ENCODE measurements at regions not wholly inside any gene's neighbourhood (a gene's known extent, or its start where the extent isn't known, plus 50 kb on each side); places are given as distances from the start of the nearest gene placed in this dataset.

DNA sequence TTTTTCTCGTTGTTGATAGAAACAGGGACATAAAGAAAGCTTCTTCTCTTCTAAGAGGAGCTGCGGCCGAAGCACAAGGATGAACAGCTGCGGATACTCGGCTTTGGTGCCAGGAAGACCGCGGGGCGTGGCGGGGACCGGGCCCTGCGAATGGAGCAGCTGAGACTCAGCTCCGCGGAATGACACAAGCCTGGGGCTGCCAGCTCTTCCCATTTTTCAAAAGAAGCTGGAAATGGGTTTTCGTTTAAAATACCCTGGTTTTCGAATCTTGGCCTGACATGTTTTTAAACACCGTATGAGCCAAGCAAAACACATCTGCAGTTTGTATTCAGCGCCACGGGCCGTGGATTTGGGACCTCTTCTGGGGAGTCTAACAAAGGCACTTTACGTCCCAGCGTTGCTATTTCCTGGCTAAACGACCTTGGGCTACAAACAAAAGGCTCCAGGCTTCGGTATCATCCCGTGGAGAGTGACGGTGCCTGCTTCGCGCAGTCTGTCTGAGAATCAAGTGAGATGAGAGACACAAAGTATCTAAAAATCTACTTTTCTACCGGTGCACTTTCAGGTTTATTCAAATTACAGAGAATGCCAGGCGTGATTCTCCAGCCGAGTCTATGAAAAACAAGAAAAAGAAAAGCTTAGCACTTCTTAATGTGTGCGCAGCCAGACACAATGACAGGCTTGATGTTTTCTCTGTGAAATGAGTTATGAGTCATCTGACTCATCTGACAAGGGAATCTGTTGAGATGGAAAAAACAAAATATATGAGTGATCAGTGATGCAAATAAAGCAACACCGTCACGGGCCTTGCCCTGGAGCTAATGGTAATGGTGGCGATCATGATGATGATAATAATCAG is 114.0 kb upstream of the TMEM132D start:
- no peak for DNase-seq (ENCODE audit: low read depth, low spot score)

DNA sequence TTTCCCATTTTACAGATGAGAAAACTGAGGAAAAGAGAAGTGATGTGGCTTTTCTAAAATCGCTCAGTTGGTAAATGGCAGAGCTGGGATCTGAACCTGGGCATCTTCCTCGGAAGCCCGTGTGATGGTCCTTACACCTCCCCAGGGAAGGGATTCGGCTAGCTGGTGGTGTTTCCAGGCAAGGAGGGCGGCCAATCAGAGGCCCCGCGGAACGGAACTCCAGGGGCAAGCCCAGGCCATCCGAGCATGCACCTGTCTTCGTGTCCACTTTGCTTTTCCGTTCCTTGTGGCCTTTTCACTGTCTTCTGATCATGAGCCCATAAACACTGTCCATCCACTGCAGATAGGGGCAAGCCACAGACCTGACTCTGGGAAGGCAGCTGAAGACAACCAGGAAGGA is 114.8 kb upstream of the TMEM132D start:
- DNase-seq (ENCODE audit: low read depth, low spot score): no peak

GRCh38 chr12:130026608-130027176 is 122.9 kb upstream of the TMEM132D start:
- no peak for DNase-seq (ENCODE audit: low read depth, low spot score)

GRCh38 chr12:130027798-130028197 is 124.0 kb upstream of the TMEM132D start:
- no peak for DNase-seq (ENCODE audit: low read depth, low spot score)

GRCh38 chr12:130029151-130029550 is 125.3 kb upstream of the TMEM132D start:
- no peak for DNase-seq (ENCODE audit: low read depth, low spot score)

GRCh38 chr12:130031041-130031440 is 127.2 kb upstream of the TMEM132D start:
- no peak for DNase-seq (ENCODE audit: low read depth, low spot score)

- DNase-seq (ENCODE audit: low read depth, low spot score): peak; percentile 42
Measured at GRCh38 chr12:130031571-130032189, 127.9 kb upstream of the TMEM132D start.

- no peak for DNase-seq (ENCODE audit: low read depth, low spot score)
Measured at GRCh38 chr12:130041983-130042812, 120.1 kb upstream of the FZD10 start.

GRCh38 chr12:130043685-130044406 is 118.4 kb upstream of the FZD10 start:
- DNase-seq (ENCODE audit: low read depth, low spot score): no peak

DNA sequence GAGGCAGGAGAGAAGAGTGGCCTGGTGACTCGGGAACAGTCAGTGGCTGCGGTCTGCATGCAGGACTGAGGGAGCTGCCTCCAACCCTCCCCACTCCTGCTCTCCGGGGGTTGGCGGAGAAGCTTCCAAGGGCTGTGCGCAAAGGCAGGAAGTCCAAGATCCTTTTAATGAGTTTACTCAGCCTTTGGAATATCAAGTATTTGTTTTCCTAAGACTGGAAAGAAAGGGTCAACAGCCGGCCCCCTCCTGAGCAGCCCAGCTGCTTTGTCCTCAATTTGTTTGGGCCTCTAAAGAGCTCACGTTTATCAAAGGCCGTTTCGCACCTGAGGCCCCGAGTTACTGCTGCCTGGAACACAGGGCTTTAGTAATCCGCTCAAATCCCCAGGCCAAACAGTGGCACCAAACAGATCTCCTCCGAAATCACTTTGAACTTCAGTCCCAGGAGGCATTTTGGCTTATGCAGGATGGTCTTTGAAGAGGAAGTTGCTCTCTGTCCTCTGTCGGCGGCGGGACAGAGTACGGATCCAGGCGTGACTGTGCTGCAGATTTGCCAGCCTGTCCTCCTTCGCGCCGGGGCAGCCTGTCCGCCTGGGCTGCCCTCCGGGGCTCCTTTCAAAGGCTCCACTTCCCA is 117.2 kb upstream of the FZD10 start:
- no peak for DNase-seq (ENCODE audit: low read depth, low spot score)

DNA sequence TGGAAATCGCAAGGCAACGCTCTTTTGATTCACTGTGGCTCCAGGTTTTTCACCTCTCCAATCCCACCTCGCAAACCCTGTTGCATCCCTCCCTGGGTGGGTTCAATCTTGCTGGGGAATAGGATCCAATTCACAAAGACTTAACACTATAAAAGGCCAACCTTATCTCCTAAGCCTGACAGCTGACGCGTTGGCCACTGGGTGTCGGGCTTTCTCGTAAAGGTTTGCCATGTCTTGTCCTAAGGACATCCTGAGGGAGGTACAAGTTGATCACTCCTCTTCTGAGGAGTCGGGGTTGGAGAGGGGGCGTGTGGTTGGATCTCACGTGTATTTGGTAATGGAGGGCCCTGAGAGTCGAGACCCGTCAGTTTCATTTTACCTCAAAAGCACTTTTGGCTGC is 112.6 kb upstream of the FZD10 start:
- no peak for DNase-seq (ENCODE audit: low read depth, low spot score)

- no peak for DNase-seq (ENCODE audit: low read depth, low spot score)
Measured at GRCh38 chr12:130051900-130052299, 110.4 kb upstream of the FZD10 start.

- DNase-seq (ENCODE audit: low read depth, low spot score): no peak
Measured at GRCh38 chr12:130053651-130054069, 108.6 kb upstream of the FZD10 start.

DNA sequence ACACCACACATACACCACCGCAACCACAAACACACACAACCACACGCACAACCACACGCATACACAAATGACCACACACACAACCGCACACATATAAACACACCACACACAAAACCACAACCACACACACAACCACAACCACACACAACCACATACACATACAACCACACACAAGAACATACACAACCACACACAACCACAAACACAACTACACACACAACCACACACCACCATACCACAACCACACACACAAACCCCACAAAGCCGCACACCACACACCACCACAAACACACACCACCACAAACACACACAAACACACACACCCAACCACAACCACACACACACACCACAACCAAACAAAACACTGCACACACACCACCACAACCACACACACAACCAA is 107.5 kb upstream of the FZD10 start:
- no peak for DNase-seq (ENCODE audit: low read depth, low spot score)

- DNase-seq (ENCODE audit: low read depth, low spot score): no peak
Measured at GRCh38 chr12:130058926-130059472, 103.3 kb upstream of the FZD10 start.

GRCh38 chr12:130063866-130064265 is 98.4 kb upstream of the FZD10 start:
- DNase-seq (ENCODE audit: low read depth, low spot score): no peak

GRCh38 chr12:130064999-130065398 is 97.3 kb upstream of the FZD10 start:
- no peak for DNase-seq (ENCODE audit: low read depth, low spot score)

DNA sequence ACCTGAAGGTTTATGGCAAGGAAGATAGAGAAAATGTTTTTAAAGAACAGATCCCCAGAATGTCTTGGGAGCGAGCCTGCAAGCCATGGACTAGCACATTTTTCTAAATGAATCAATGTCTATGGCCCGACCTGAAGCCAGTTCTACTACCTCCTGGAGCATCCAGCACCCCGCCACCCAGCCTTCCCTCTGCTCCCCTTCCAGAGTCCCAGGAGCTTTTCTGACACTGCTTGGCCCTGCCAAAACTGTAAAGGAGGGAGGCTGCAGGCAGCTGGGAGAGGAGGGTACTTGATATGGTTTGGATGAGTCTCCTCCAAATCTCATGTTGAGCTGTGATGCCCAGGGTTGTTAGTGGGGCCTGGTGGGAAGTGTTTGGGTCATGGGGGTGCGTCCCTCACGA is 95.5 kb upstream of the FZD10 start:
- DNase-seq (ENCODE audit: low read depth, low spot score): no peak

GRCh38 chr12:130068741-130069140 is 93.5 kb upstream of the FZD10 start:
- no peak for DNase-seq (ENCODE audit: low read depth, low spot score)

DNA sequence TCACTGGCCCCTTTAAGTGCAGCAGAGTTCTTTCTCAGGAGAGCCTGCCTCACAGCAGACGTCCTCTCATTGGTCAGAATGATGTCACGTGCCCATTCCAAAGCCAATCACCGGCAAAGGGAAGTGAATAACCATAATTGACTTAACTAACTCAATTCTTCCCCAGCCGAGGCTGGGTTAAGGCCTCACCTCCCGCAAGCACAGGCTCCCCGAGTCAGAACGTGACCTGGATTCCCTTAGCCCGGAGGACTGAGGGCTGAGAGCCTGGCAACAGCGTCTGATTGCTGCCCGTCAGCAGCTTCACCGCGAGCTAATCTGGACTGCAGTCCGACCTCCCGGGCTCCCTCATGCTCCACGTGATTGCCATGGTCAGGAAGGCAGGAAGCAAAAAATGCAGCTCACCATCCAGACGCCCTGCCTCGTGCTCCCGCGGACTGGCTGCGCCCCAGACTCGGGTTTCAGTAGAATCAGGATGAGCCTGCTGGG is 92.1 kb upstream of the FZD10 start:
- no peak for DNase-seq (ENCODE audit: low read depth, low spot score)

Measured in activated CD4-positive, CD25-positive, alpha-beta regulatory T cell treated with anti-CD3 and anti-CD28 coated beads, Interleukin-2, amount 50 U/mL, for 16 hours (primary cell).